Endothelial cell of umbilical vein (primary cell): ENCODE measurements at regions not wholly inside any gene's neighbourhood (a gene's known extent, or its start where the extent isn't known, plus 50 kb on each side); places are given as distances from the start of the nearest gene placed in this dataset.

Source experiments
- BruUV-seq: library from RNA; stranded (reverse); fragments of 400-500 nt; replicated peaks from 2 replicates; lab custom pipeline; 2021; lab: Mats Ljungman, UMichigan
- CTCF ChIA-PET: fragments of 300-600, 350-600 bp; sonication (Branson Sonifier 250); formaldehyde crosslinking; loops from one replicate; lab custom pipeline; 2021; ENCODE audit warnings: antibody characterized with exemption, inconsistent platforms; lab: Charles Lee
- POLR2A ChIA-PET: fragments of 300-600, 350-600 bp; sonication (Branson Sonifier 250); formaldehyde crosslinking; loops from one replicate; lab custom pipeline; 2021; ENCODE audit warnings: antibody characterized with exemption, inconsistent platforms; lab: Charles Lee
- DNase-seq: peaks from one replicate; pipeline ENCODE4 v3.0.0-alpha.2; 2011; ENCODE audit warnings: low read depth, low spot score
- FAIRE-seq: peaks from 2 replicates; lab custom pipeline; 2011; peaks lifted over from hg19 to GRCh38; lab: Jason Lieb, UNC
- H2AFZ ChIP-seq: 2 replicates; pipeline ENCODE4 v1.6.0; 2012; ENCODE audit warnings: low read depth, low read length, control low read depth, inconsistent platforms
- H3K27ac ChIP-seq: 2 replicates; pipeline ENCODE4 v1.5.1; 2011; ENCODE audit warnings: low read depth, mild to moderate bottlenecking, control low read depth, low read length, moderate library complexity; ENCODE audit not compliant: insufficient read depth
- H3K27me3 ChIP-seq, 2 experiments: 2 replicates each; pipeline versions ENCODE4 v1.6.0 to v1.6.1; 2011; ENCODE audit warnings: low read length in 2 of 2, mixed read lengths in 1 of 2; ENCODE audit not compliant: control insufficient read depth in 2 of 2, insufficient read depth in 2 of 2
- H3K36me3 ChIP-seq, 2 experiments: 2 replicates in 1 of 2; 3 replicates in 1 of 2; pipeline ENCODE4 v1.5.1; 2011; ENCODE audit warnings: low read length in 2 of 2, mild to moderate bottlenecking in 1 of 2, moderate library complexity in 1 of 2; ENCODE audit not compliant: control insufficient read depth in 2 of 2, insufficient read depth in 2 of 2; ENCODE audit errors: extremely low read depth in 1 of 2
- H3K4me1 ChIP-seq: 3 replicates; pipeline ENCODE4 v1.5.1; 2011; ENCODE audit warnings: mild to moderate bottlenecking, low read length; ENCODE audit not compliant: control insufficient read depth, insufficient read depth; ENCODE audit errors: extremely low read depth
- H3K4me2 ChIP-seq: 2 replicates; pipeline ENCODE4 v1.6.1; 2011; ENCODE audit warnings: low read length, control low read depth, mixed read lengths; ENCODE audit not compliant: insufficient read depth
- H3K4me3 ChIP-seq, 3 experiments: fragments of 200-600 bp in 1 of 3; sonication (generic), shearing (Covaris generic) in 1 of 3; replicated peaks in 1 of 3; 2 replicates each; pipeline ENCODE4 v1.5.1; 2011 to 2016; ENCODE audit warnings: control low read depth in 3 of 3, low read length in 3 of 3, mild to moderate bottlenecking in 2 of 3, inconsistent platforms in 1 of 3, low read depth in 1 of 3, moderate library complexity in 1 of 3; ENCODE audit not compliant: insufficient read depth in 1 of 3
- H3K79me2 ChIP-seq: 2 replicates; pipeline ENCODE4 v1.6.0; 2012; ENCODE audit warnings: low read length, inconsistent platforms; ENCODE audit not compliant: control insufficient read depth, insufficient read depth
- H3K9ac ChIP-seq: replicated peaks from 2 replicates; pipeline ENCODE3; 2011; ENCODE audit warnings: low read length, control low read depth; ENCODE audit not compliant: insufficient read depth; ENCODE audit errors: extremely low read depth
- H3K9me1 ChIP-seq: replicated peaks from 3 replicates; pipeline ENCODE4 v1.6.0; 2011; ENCODE audit warnings: mild to moderate bottlenecking, low read length; ENCODE audit not compliant: control insufficient read depth, insufficient read depth; ENCODE audit errors: extremely low read depth
- H3K9me3 ChIP-seq: replicated peaks from 2 replicates; pipeline ENCODE4 v1.5.1; 2012; ENCODE audit warnings: low read length, inconsistent platforms; ENCODE audit not compliant: control insufficient read depth, insufficient read depth
- H4K20me1 ChIP-seq: replicated peaks from 2 replicates; pipeline ENCODE3; 2011; ENCODE audit warnings: mild to moderate bottlenecking, low read length; ENCODE audit not compliant: control insufficient read depth, insufficient read depth; ENCODE audit errors: extremely low read depth
- EZH2 ChIP-seq: IDR thresholded peaks from 2 replicates; pipeline ENCODE4 v1.6.1; 2012; ENCODE audit warnings: borderline replicate concordance, low read depth, mild to moderate bottlenecking, moderate library complexity, low read length, inconsistent platforms; ENCODE audit not compliant: severe bottlenecking
- FOS ChIP-seq: IDR thresholded peaks from 2 replicates; pipeline ENCODE4 v1.6.1; 2011; ENCODE audit warnings: mild to moderate bottlenecking, low read length, moderate library complexity, borderline replicate concordance; ENCODE audit not compliant: insufficient read depth
- GATA2 ChIP-seq: IDR thresholded peaks from 2 replicates; pipeline ENCODE4 v1.7.0; 2011; ENCODE audit warnings: low read depth, mild to moderate bottlenecking, moderate library complexity, mixed read lengths, low read length; ENCODE audit not compliant: insufficient read length, insufficient read depth
- JUN ChIP-seq: IDR thresholded peaks from 2 replicates; pipeline ENCODE4 v1.6.1; 2011; ENCODE audit warnings: borderline replicate concordance, low read depth; ENCODE audit not compliant: insufficient read length, insufficient read depth
- MYC ChIP-seq: IDR thresholded peaks from one replicate; pipeline ENCODE4 v1.6.1; 2011; ENCODE audit warnings: mild to moderate bottlenecking, low read depth, low read length
- POLR2A ChIP-seq: IDR thresholded peaks from 2 replicates; pipeline ENCODE4 v1.6.1; 2012; ENCODE audit warnings: low read depth, mild to moderate bottlenecking, control low read depth, low read length
- POLR2AphosphoS5 ChIP-seq: IDR thresholded peaks from 2 replicates; pipeline ENCODE4 v1.6.1; 2012; ENCODE audit warnings: low read depth, mild to moderate bottlenecking, control low read depth, low read length, moderate library complexity; ENCODE audit not compliant: insufficient read depth
- dilution Hi-C: fragments of 300-500 bp; cut with MboI; formaldehyde crosslinking; loops from one replicate; pipeline ENCODE4 v1.15.0; 2019; ENCODE audit warnings: low sequenced_read_pairs; ENCODE audit not compliant: extremely low pct_ligation_motif_present
- intact Hi-C: fragments of 100-400 bp; cut with micrococcal nuclease; formaldehyde crosslinking; loops from one replicate; pipeline ENCODE4 v1.10.0; 2022
- TF ChIP-seq, protein P1 (sequence below), 2 donors: IDR thresholded peaks; 1 replicate in 1 of 2; 2 replicates in 1 of 2; pipeline ENCODE4 v1.5.1; 2011; ENCODE audit warnings: low read length in 2 of 2, mild to moderate bottlenecking in 2 of 2, moderate library complexity in 2 of 2, control low read depth in 1 of 2, inconsistent platforms in 1 of 2, low read depth in 1 of 2; ENCODE audit not compliant: insufficient read depth in 1 of 2; ENCODE audit errors: extremely low read depth in 1 of 2
- TF ChIP-seq, protein P2 (sequence below): IDR thresholded peaks from 2 replicates; pipeline ENCODE4 v1.6.1; 2011; ENCODE audit not compliant: insufficient read depth, insufficient read length

DNA sequence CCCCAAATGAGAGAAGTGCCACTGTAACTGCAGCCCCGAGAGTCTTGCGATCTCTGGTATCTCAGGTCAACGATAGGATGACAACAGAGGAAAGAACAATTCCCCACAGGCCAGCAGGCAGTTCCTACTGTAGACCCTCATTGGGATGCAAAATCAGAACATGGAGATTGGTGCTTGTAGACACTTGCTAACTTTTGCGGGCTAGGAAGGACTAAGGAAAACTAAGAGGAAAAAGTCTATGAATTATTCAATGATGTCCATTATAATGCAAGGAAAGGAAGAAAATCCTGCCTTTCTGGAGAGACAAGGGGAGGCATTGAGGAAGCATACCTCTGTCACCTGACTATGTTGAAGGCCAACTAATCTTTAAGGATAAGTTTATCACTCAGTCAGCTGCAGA lies 51.9 kb upstream of the CWC22 start:
- DNase-seq (no peak), FAIRE-seq (no peak)
- Histone ChIP-seq H3K36me3 (no peaks in the 10 kb centered on the region), H3K4me3 (no peak overlapping the region), H3K9me3 (no peaks in the 10 kb centered on the region), H3K9ac (no peak overlapping the region), H3K9me1 (no peaks in the 10 kb centered on the region), H3K27me3 (no peaks in the 10 kb centered on the region), H3K4me1 (no peaks in the 10 kb centered on the region), H4K20me1 (no peaks in the 10 kb centered on the region), H3K27ac (no peak overlapping the region), H3K4me2 (no peak overlapping the region), H3K79me2 (no peaks in the 10 kb centered on the region), H2AFZ (no peak overlapping the region)
- intact Hi-C loops: no loop called here
- ChIA-PET CTCF (no interaction called here), POLR2A (no interaction called here)
- BruUV-seq: no TSS peak
- TF ChIP-seq, protein P1, sequence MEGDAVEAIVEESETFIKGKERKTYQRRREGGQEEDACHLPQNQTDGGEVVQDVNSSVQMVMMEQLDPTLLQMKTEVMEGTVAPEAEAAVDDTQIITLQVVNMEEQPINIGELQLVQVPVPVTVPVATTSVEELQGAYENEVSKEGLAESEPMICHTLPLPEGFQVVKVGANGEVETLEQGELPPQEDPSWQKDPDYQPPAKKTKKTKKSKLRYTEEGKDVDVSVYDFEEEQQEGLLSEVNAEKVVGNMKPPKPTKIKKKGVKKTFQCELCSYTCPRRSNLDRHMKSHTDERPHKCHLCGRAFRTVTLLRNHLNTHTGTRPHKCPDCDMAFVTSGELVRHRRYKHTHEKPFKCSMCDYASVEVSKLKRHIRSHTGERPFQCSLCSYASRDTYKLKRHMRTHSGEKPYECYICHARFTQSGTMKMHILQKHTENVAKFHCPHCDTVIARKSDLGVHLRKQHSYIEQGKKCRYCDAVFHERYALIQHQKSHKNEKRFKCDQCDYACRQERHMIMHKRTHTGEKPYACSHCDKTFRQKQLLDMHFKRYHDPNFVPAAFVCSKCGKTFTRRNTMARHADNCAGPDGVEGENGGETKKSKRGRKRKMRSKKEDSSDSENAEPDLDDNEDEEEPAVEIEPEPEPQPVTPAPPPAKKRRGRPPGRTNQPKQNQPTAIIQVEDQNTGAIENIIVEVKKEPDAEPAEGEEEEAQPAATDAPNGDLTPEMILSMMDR (IDR thresholded peaks at IDR 0.05; ENCODE audit: extremely low read depth in 1 of 2, insufficient read depth in 1 of 2, low read depth in 1 of 2, low read length in 2 of 2): no peak
- TF ChIP-seq FOS (no peak), MYC (no peak), POLR2A (no peak), GATA2 (no peak), EZH2 (no peak), POLR2AphosphoS5 (no peak), JUN (no peak)
- TF ChIP-seq, protein P2, sequence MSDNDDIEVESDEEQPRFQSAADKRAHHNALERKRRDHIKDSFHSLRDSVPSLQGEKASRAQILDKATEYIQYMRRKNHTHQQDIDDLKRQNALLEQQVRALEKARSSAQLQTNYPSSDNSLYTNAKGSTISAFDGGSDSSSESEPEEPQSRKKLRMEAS: no peak
- dilution Hi-C loops: no loop called here
